BLaER1 treated with 17β-estradiol and CSF1 and Interleukin-3, amounts not matched to agents 10 nM and 100 nM (cell line): ENCODE measurements at regions not wholly inside any gene's neighbourhood (a gene's known extent, or its start where the extent isn't known, plus 50 kb on each side); places are given as distances from the start of the nearest gene placed in this dataset.

Experiments used
- H3K27ac ChIP-seq, 11 experiments: shearing (Covaris generic); formaldehyde crosslinking; 2 replicates each; pipeline ENCODE4 v1.8.1; 2022
- H3K27me3 ChIP-seq, 11 experiments: shearing (Covaris generic); formaldehyde crosslinking; 2 replicates each; pipeline ENCODE4 v1.8.1; 2022
- H3K36me3 ChIP-seq, 11 experiments: shearing (Covaris generic); formaldehyde crosslinking; 2 replicates each; pipeline ENCODE4 v1.8.1; 2022
- H3K4me1 ChIP-seq, 10 experiments: shearing (Covaris generic); formaldehyde crosslinking; 2 replicates each; pipeline ENCODE4 v1.8.1; 2022
- H3K4me2 ChIP-seq, 11 experiments: shearing (Covaris generic); formaldehyde crosslinking; 2 replicates each; pipeline ENCODE4 v1.8.1; 2022
- H3K4me3 ChIP-seq, 10 experiments: shearing (Covaris generic); formaldehyde crosslinking; 2 replicates each; pipeline ENCODE4 v1.8.1; 2022
- H3K9ac ChIP-seq, 11 experiments: shearing (Covaris generic); formaldehyde crosslinking; 2 replicates each; pipeline ENCODE4 v1.8.1; 2022
- H3K9me3 ChIP-seq, 11 experiments: shearing (Covaris generic); formaldehyde crosslinking; replicated peaks in 1 of 11; 2 replicates each; pipeline ENCODE4 v1.8.1; 2022
- H4K20me1 ChIP-seq, 11 experiments: shearing (Covaris generic); formaldehyde crosslinking; 2 replicates each; pipeline ENCODE4 v1.8.1; 2022
- Cebpa-rat ChIP-seq, 11 experiments: shearing (Covaris generic); IDR thresholded peaks; 2 replicates each; pipeline ENCODE4 v1.8.1; 2022

DNA sequence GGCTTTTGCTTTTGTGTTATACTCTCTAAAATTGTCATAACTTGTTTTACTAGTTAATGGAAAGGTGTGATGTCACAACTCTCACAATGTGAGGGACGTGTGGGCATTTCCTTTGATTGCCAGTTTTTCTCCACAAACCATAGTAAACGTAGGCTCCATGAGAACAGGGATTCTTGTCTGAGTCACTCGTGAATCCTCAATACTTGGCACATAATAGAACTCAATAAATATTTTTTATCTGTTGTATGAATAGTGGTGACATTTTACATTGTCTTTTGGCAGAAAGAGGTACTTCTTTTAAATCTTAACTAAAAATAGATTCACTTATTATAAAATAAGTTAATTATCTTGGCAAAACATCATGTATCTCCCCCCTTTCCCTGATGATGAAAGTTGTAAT is 69.0 kb upstream of the CNKSR3 start:
- Histone ChIP-seq H3K4me3 (no peak overlapping the region), H3K36me3 (no peaks in the 10 kb centered on the region), H3K27me3 (no peaks in the 10 kb centered on the region), H4K20me1 (no peaks in the 10 kb centered on the region), H3K4me2 (no peak overlapping the region), H3K27ac (no peak overlapping the region), H3K9me3 (peaks cover 4 to 23% (median 13%) of the 10 kb centered on the region in 11 experiments; a peak in 17 of 22 replicates), H3K9ac (no peak overlapping the region), H3K4me1 (peaks cover 0 to 6% (median 0%) of the 10 kb centered on the region in 10 experiments; a peak in 1 of 20 replicates)
- no peak for TF ChIP-seq Cebpa-rat (IDR thresholded peaks at IDR 0.05)

DNA sequence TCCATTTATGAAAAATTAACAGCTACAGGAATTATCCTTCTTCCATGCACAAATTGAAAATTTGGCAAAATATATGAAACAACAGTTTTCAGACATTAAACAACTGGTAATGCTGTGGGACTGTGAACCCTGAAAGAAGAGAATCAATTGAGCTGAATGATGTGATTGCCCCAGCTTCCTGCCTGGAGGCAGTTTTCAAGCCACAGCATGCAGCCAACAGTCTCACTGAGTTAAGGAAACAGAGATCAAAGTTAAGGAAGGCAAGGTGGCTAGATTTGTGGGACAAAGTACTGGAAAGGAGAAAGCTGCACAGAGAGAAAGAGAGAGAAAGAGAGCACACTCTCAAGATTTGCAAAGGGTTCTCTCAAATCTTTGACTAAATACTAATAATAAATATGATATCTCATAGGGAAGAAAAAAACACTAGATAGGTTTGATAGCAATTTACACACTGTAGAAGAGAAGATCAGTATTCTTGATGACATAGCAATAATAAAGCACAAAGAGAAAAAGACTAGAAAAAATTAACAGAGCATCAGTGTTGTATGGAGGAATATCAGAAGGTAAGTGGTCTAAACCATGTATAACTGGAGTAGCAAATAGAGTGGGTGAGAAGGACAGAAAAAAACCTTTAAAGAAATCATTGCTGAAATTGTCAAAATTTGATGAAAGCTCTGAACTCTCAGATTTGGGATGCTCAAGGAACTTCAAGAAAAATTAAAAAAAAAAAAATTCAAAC is 70.1 kb upstream of the CNKSR3 start:
- Histone ChIP-seq H3K4me2 (no peak overlapping the region), H3K4me1 (peaks cover 0 to 6% (median 0%) of the 10 kb centered on the region in 10 experiments; a peak in 1 of 20 replicates), H3K36me3 (no peaks in the 10 kb centered on the region), H3K4me3 (no peak overlapping the region), H4K20me1 (no peaks in the 10 kb centered on the region), H3K27ac (no peak overlapping the region), H3K9ac (no peak overlapping the region), H3K9me3 (peaks cover 4 to 23% (median 13%) of the 10 kb centered on the region in 11 experiments; a peak in 17 of 22 replicates), H3K27me3 (no peaks in the 10 kb centered on the region)
- no peak for TF ChIP-seq Cebpa-rat (IDR thresholded peaks at IDR 0.05)

GRCh38 chr6:154582696-154583095 is 72.2 kb upstream of the CNKSR3 start:
- Histone ChIP-seq H4K20me1 (no peaks in the 10 kb centered on the region), H3K4me3 (no peak overlapping the region), H3K4me1 (peaks cover 0 to 6% (median 0%) of the 10 kb centered on the region in 10 experiments; a peak in 1 of 20 replicates), H3K36me3 (no peaks in the 10 kb centered on the region), H3K9me3 (peaks cover 4 to 23% (median 13%) of the 10 kb centered on the region in 11 experiments; a peak in 17 of 22 replicates), H3K4me2 (no peak overlapping the region), H3K27ac (no peak overlapping the region), H3K9ac (no peak overlapping the region), H3K27me3 (no peaks in the 10 kb centered on the region)
- TF ChIP-seq Cebpa-rat (IDR thresholded peaks at IDR 0.05), result no peak

- no peak for TF ChIP-seq Cebpa-rat (IDR thresholded peaks at IDR 0.05)
- H3K36me3 ChIP-seq, result no peaks in the 10 kb centered on the region
- no peak overlapping the region for H3K9ac ChIP-seq
- H3K27me3 ChIP-seq, result no peaks in the 10 kb centered on the region
- peaks cover 4 to 23% (median 13%) of the 10 kb centered on the region in 11 experiments; a peak in 17 of 22 replicates for H3K9me3 ChIP-seq
- no peak overlapping the region for H3K27ac ChIP-seq
- H4K20me1 ChIP-seq, result no peaks in the 10 kb centered on the region
- no peak overlapping the region for H3K4me2 ChIP-seq
- no peaks in the 10 kb centered on the region for H3K4me1 ChIP-seq
- no peak overlapping the region for H3K4me3 ChIP-seq
These were observed 73.2 kb upstream of the CNKSR3 start for GRCh38 chr6:154583546-154584188.

DNA sequence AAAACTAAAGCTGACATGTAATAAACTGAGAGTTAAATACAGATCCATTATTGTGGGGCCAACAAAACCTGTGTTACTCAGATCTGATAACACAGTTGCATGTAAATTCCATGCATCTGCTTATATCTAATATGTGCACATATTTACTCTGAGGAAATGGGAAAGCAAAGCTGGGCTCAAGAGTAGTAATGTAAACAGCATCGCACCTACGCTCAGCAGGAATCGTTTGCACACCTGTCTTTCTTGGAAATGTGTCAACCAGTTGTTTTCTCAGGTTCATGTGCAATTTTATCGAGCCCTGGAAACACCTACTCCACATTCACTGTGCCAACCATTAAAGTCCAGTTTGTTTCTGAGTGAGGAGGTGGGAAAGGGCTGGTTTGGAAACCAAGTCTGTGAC is 80.3 kb upstream of the CNKSR3 start:
- Histone ChIP-seq H3K9ac (no peak overlapping the region), H3K4me3 (no peak overlapping the region), H3K4me2 (no peak overlapping the region), H3K9me3 (no peaks in the 10 kb centered on the region), H3K27me3 (no peaks in the 10 kb centered on the region), H3K36me3 (no peaks in the 10 kb centered on the region), H3K27ac (no peak overlapping the region), H4K20me1 (no peaks in the 10 kb centered on the region), H3K4me1 (no peaks in the 10 kb centered on the region)
- no peak for TF ChIP-seq Cebpa-rat (IDR thresholded peaks at IDR 0.05)

DNA sequence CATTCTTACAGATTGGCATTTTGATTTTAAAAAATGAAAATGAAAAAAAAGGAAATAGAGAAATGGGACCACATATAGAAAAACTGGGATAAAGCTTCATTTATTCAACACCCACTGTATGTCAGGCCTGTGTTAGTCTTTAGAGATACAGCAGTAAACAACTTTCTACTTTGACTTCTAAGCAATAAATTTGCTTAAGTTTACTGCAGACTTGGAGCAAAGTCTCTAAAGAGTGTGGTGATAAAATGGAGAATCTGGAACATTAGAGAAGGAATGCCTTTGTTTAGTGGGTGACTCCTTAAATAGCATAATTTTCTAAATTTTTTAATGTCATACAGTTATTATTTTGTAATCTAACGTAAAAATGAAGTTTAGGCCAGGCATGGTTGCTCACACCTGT is 80.7 kb upstream of the CNKSR3 start:
- H3K27ac ChIP-seq, result no peak overlapping the region
- TF ChIP-seq Cebpa-rat (IDR thresholded peaks at IDR 0.05), result no peak

DNA sequence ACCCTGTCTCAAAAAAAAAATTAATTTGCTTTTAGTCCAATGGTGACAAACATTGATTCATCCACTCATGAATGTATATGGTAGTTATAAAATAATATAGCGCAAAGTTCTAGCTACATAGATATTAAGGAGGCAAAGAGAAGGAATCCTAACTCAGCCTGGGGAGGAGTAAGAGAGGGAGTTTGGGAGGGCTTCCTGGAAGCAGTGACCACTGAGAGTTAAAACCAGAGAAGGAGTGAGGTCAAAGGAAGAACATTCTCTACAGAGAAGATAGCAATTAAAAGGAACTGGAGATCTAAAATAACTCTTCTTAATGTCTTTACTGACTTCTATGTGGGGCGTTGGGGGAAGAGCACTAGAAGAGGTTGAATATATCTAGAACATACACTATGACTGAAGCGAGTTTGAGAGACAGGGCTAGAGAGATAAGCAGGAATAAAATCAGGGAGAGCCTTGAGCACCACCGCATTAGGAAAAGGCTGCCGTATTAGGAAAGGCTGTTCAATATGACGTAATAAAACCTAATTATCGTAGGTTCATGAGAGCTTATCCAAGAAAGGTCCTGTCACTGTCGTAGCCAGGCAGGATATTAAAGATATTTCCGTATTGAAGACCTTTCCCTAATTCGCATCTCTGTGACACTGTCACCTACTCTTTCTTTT is 81.8 kb upstream of the CNKSR3 start:
- H4K20me1 ChIP-seq, result no peaks in the 10 kb centered on the region
- no peak overlapping the region for H3K4me3 ChIP-seq
- no peak for TF ChIP-seq Cebpa-rat (IDR thresholded peaks at IDR 0.05)
- H3K27me3 ChIP-seq, result no peaks in the 10 kb centered on the region
- H3K4me2 ChIP-seq, result no peak overlapping the region
- H3K27ac ChIP-seq, result no peak overlapping the region
- H3K36me3 ChIP-seq, result no peaks in the 10 kb centered on the region
- no peaks in the 10 kb centered on the region for H3K4me1 ChIP-seq
- no peaks in the 10 kb centered on the region for H3K9me3 ChIP-seq
- no peak overlapping the region for H3K9ac ChIP-seq

More for the DNA sequence above, 80.7 kb upstream of the CNKSR3 start:
- Histone ChIP-seq H3K9me3 (no peaks in the 10 kb centered on the region), H3K4me3 (no peak overlapping the region), H3K4me1 (no peaks in the 10 kb centered on the region), H3K9ac (no peak overlapping the region), H3K27me3 (no peaks in the 10 kb centered on the region), H3K4me2 (no peak overlapping the region), H4K20me1 (no peaks in the 10 kb centered on the region), H3K36me3 (no peaks in the 10 kb centered on the region)

DNA sequence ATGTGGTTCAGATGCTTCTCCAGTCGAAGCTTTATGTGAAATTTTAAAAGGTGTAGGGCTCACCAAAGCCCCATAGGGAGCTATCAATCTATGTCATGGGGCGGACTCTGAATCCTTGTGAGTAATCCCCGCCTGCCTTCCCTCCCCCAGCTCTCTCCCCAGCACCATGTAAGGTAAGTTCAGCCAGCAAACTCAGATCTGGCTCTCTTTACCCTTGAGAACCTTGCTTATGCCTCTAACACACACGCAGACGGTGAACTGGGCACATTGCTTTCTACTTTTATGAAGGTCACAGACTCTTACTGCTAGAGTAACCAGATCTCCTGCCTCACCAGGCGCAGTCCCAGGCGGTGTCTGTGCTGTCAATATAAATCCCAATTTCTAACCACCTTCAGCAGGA is 82.6 kb upstream of the CNKSR3 start:
- no peak for TF ChIP-seq Cebpa-rat (IDR thresholded peaks at IDR 0.05)
- no peak overlapping the region for H3K27ac ChIP-seq
- no peaks in the 10 kb centered on the region for H3K36me3 ChIP-seq

GRCh38 chr6:154594496-154595198 is 84.2 kb upstream of the CNKSR3 start:
- Histone ChIP-seq H3K4me1 (no peaks in the 10 kb centered on the region), H3K4me2 (no peak overlapping the region), H3K36me3 (no peaks in the 10 kb centered on the region), H3K27me3 (no peaks in the 10 kb centered on the region), H3K9ac (no peak overlapping the region), H3K9me3 (no peaks in the 10 kb centered on the region), H4K20me1 (no peaks in the 10 kb centered on the region), H3K27ac (no peak overlapping the region), H3K4me3 (no peak overlapping the region)
- no peak for TF ChIP-seq Cebpa-rat (IDR thresholded peaks at IDR 0.05)

More for the DNA sequence above, 82.6 kb upstream of the CNKSR3 start:
- Histone ChIP-seq H3K27me3 (no peaks in the 10 kb centered on the region), H4K20me1 (no peaks in the 10 kb centered on the region), H3K4me2 (no peak overlapping the region), H3K9ac (no peak overlapping the region), H3K4me3 (no peak overlapping the region), H3K9me3 (no peaks in the 10 kb centered on the region), H3K4me1 (no peaks in the 10 kb centered on the region)
